Trophoblast cell (in vitro differentiated cells and primary cell): ENCODE measurements at regions not wholly inside any gene's neighbourhood (a gene's known extent, or its start where the extent isn't known, plus 50 kb on each side); places are given as distances from the start of the nearest gene placed in this dataset.

Source experiments
- DNase-seq, 2 donors: peaks; one replicate each; pipeline ENCODE4 v3.0.0-alpha.2; 2016
- H2AFZ ChIP-seq: 2 replicates; pipeline ENCODE4 v1.6.1; 2013; ENCODE audit warnings: low read length, moderate library complexity, mild to moderate bottlenecking; ENCODE audit not compliant: insufficient read depth, poor library complexity
- H2AK5ac ChIP-seq: 2 replicates; pipeline ENCODE4 v1.6.1; 2013; ENCODE audit warnings: mild to moderate bottlenecking, low read length
- H2BK120ac ChIP-seq: 2 replicates; pipeline ENCODE4 v1.6.1; 2013; ENCODE audit warnings: low read length, mild to moderate bottlenecking, moderate library complexity; ENCODE audit not compliant: insufficient read depth, poor library complexity
- H2BK12ac ChIP-seq: 2 replicates; pipeline ENCODE4 v1.6.1; 2013; ENCODE audit warnings: mild to moderate bottlenecking, low read length, moderate library complexity
- H2BK5ac ChIP-seq: 2 replicates; pipeline ENCODE4 v1.6.1; 2013; ENCODE audit warnings: low read length, low read depth, moderate library complexity, mild to moderate bottlenecking; ENCODE audit not compliant: poor library complexity
- H3K14ac ChIP-seq: 2 replicates; pipeline ENCODE4 v1.6.1; 2013; ENCODE audit warnings: mild to moderate bottlenecking, low read length
- H3K18ac ChIP-seq: 2 replicates; pipeline ENCODE4 v1.6.1; 2013; ENCODE audit warnings: mild to moderate bottlenecking, low read length
- H3K23ac ChIP-seq: 2 replicates; pipeline ENCODE4 v1.6.1; 2013; ENCODE audit warnings: low read length
- H3K27ac ChIP-seq: 2 replicates; pipeline ENCODE4 v1.5.1; 2013; ENCODE audit warnings: low read depth, mild to moderate bottlenecking, inconsistent platforms, low read length, moderate library complexity
- H3K27me3 ChIP-seq: 2 replicates; pipeline ENCODE4 v1.6.1; 2013; ENCODE audit warnings: inconsistent platforms, mild to moderate bottlenecking, low read length, moderate library complexity; ENCODE audit not compliant: insufficient read depth
- H3K36me3 ChIP-seq, 2 experiments: 1 replicate in 1 of 2; 2 replicates in 1 of 2; pipeline ENCODE4 v1.6.1; 2013; ENCODE audit warnings: low read length in 2 of 2, mild to moderate bottlenecking in 2 of 2, moderate library complexity in 1 of 2; ENCODE audit not compliant: insufficient read depth in 2 of 2, control insufficient read depth in 1 of 2
- H3K4ac ChIP-seq: 2 replicates; pipeline ENCODE4 v1.6.1; 2013; ENCODE audit warnings: low read depth, mild to moderate bottlenecking, low read length, moderate library complexity
- H3K4me1 ChIP-seq, 2 experiments: 1 replicate in 1 of 2; 2 replicates in 1 of 2; pipeline ENCODE4 v1.6.1; 2013; ENCODE audit warnings: low read length in 2 of 2, mild to moderate bottlenecking in 2 of 2, moderate library complexity in 1 of 2; ENCODE audit not compliant: insufficient read depth in 2 of 2, control insufficient read depth in 1 of 2
- H3K4me2 ChIP-seq: 2 replicates; pipeline ENCODE4 v1.6.1; 2013; ENCODE audit warnings: inconsistent platforms, mild to moderate bottlenecking, low read length, moderate library complexity
- H3K4me3 ChIP-seq: 2 replicates; pipeline ENCODE4 v1.5.1; 2013; ENCODE audit warnings: mild to moderate bottlenecking, low read depth, low read length, inconsistent platforms
- H3K79me1 ChIP-seq: one replicate; pipeline ENCODE4 v1.6.1; 2013; ENCODE audit warnings: low read length
- H3K79me2 ChIP-seq: 2 replicates; pipeline ENCODE4 v1.6.1; 2013; ENCODE audit warnings: low read length, mild to moderate bottlenecking; ENCODE audit not compliant: control insufficient read depth, insufficient read depth, poor library complexity
- H3K9ac ChIP-seq: 2 replicates; pipeline ENCODE4 v1.6.1; 2013; ENCODE audit warnings: mild to moderate bottlenecking, low read length
- H3K9me3 ChIP-seq: 2 replicates; pipeline ENCODE4 v1.6.1; 2013; ENCODE audit warnings: low read depth, mild to moderate bottlenecking, control low read depth, inconsistent platforms, low read length; ENCODE audit not compliant: insufficient read depth
- H4K12ac ChIP-seq: 2 replicates; pipeline ENCODE4 v1.6.1; 2013; ENCODE audit warnings: low read depth, mild to moderate bottlenecking, low read length, moderate library complexity
- H4K8ac ChIP-seq: 2 replicates; pipeline ENCODE4 v1.6.1; 2013; ENCODE audit warnings: low read depth, mild to moderate bottlenecking, low read length, moderate library complexity
- H4K91ac ChIP-seq: one replicate; pipeline ENCODE4 v1.6.1; 2013; ENCODE audit warnings: low read depth, mild to moderate bottlenecking, low read length, moderate library complexity
- WGBS: extraction: QIAGEN DNeasy Blood & Tissue Kit; methylation state at CpG from one replicate; pipeline ENCODE4 v1.1.7; 2013; ENCODE audit warnings: missing lambda C conversion rate; ENCODE audit not compliant: insufficient read length, insufficient coverage; ENCODE audit errors: extremely low coverage; 5-methylcytosine and 5-hydroxymethylcytosine counted together

- H3K23ac ChIP-seq: peak overlapping the region; percentile 31
- no peak overlapping the region for H3K4me3 ChIP-seq
- no peak overlapping the region for H2AFZ ChIP-seq
- no peak overlapping the region for H2BK120ac ChIP-seq
- no peak for DNase-seq
- H3K9ac ChIP-seq: no peak overlapping the region
- no peaks in the 10 kb centered on the region for H3K27me3 ChIP-seq
- no peak overlapping the region for H2BK5ac ChIP-seq
- H3K36me3 ChIP-seq: no peaks in the 10 kb centered on the region
- no peak overlapping the region for H2AK5ac ChIP-seq
- H4K8ac ChIP-seq: no peak overlapping the region
- H4K91ac ChIP-seq: no peak overlapping the region
- H2BK12ac ChIP-seq: no peak overlapping the region
- H3K4me1 ChIP-seq: no peaks in the 10 kb centered on the region
- no peak overlapping the region for H4K12ac ChIP-seq
- no peak overlapping the region for H3K14ac ChIP-seq
- H3K18ac ChIP-seq: no peak overlapping the region
- peaks cover 2% of the 10 kb centered on the region for H3K9me3 ChIP-seq
- no peak overlapping the region for H3K4ac ChIP-seq
- H3K79me1 ChIP-seq: no peaks in the 10 kb centered on the region
- 100% methylated on average over 1 of the region's 3 CpGs for WGBS
- no peak overlapping the region for H3K27ac ChIP-seq
- H3K79me2 ChIP-seq: no peaks in the 10 kb centered on the region
- H3K4me2 ChIP-seq: no peak overlapping the region
These were observed 435.3 kb upstream of the FRG1 start for GRCh38 chr4:189505380-189505779.

- Histone ChIP-seq H2AFZ (no peak overlapping the region), H4K8ac (no peak overlapping the region), H3K14ac (no peak overlapping the region), H3K9me3 (peaks cover 2% of the 10 kb centered on the region), H3K79me1 (no peaks in the 10 kb centered on the region), H3K23ac (no peak overlapping the region), H2AK5ac (no peak overlapping the region), H3K4me1 (no peaks in the 10 kb centered on the region), H2BK5ac (no peak overlapping the region), H3K27me3 (no peaks in the 10 kb centered on the region), H3K36me3 (no peaks in the 10 kb centered on the region), H2BK120ac (no peak overlapping the region), H4K12ac (no peak overlapping the region), H3K18ac (no peak overlapping the region), H3K27ac (no peak overlapping the region), H2BK12ac (no peak overlapping the region), H3K4ac (no peak overlapping the region), H4K91ac (no peak overlapping the region), H3K9ac (no peak overlapping the region), H3K4me3 (no peak overlapping the region), H3K79me2 (no peaks in the 10 kb centered on the region), H3K4me2 (no peak overlapping the region)
- DNase-seq: no peak
- WGBS: no CpG with 5 or more reads among the region's 10 CpGs
These were observed 434.6 kb upstream of the FRG1 start for GRCh38 chr4:189506080-189506479.

- Histone ChIP-seq H2AK5ac (no peak overlapping the region), H3K27ac (no peak overlapping the region), H3K79me2 (no peaks in the 10 kb centered on the region), H4K8ac (no peak overlapping the region), H4K91ac (no peak overlapping the region), H3K9ac (no peak overlapping the region), H2BK12ac (no peak overlapping the region), H3K27me3 (no peaks in the 10 kb centered on the region), H3K79me1 (no peaks in the 10 kb centered on the region), H4K12ac (no peak overlapping the region), H3K14ac (no peak overlapping the region), H2BK120ac (no peak overlapping the region), H3K4me1 (no peaks in the 10 kb centered on the region), H3K4ac (no peak overlapping the region), H2BK5ac (no peak overlapping the region), H3K23ac (no peak overlapping the region), H3K18ac (no peak overlapping the region), H3K9me3 (peaks cover 2% of the 10 kb centered on the region), H3K4me2 (no peak overlapping the region), H3K36me3 (no peaks in the 10 kb centered on the region), H3K4me3 (no peak overlapping the region), H2AFZ (no peak overlapping the region)
- no CpG with 5 or more reads among the region's 2 CpGs for WGBS
- no peak for DNase-seq
These were observed 433.6 kb upstream of the FRG1 start for GRCh38 chr4:189507060-189507459.

GRCh38 chr4:189510601-189511000, 430.1 kb upstream of the FRG1 start:
- Histone ChIP-seq H3K79me2 (no peaks in the 10 kb centered on the region), H3K23ac (no peak overlapping the region), H3K4me2 (no peak overlapping the region), H3K36me3 (no peaks in the 10 kb centered on the region), H3K4ac (no peak overlapping the region), H2BK5ac (no peak overlapping the region), H3K4me3 (no peak overlapping the region), H3K27ac (no peak overlapping the region), H3K9ac (no peak overlapping the region), H2BK12ac (no peak overlapping the region), H3K27me3 (no peaks in the 10 kb centered on the region), H4K8ac (no peak overlapping the region), H3K79me1 (no peaks in the 10 kb centered on the region), H2BK120ac (no peak overlapping the region), H4K12ac (no peak overlapping the region), H2AFZ (no peak overlapping the region), H4K91ac (no peak overlapping the region), H3K4me1 (no peaks in the 10 kb centered on the region), H3K18ac (no peak overlapping the region), H2AK5ac (no peak overlapping the region), H3K14ac (no peak overlapping the region), H3K9me3 (peaks cover 2% of the 10 kb centered on the region)
- no peak for DNase-seq
- WGBS: no CpG with 5 or more reads among the region's 1 CpG
